ENCODE measurements at regions not wholly inside any gene's neighbourhood (a gene's known extent, or its start where the extent isn't known, plus 50 kb on each side); places are given as distances from the start of the nearest gene placed in this dataset.

DNA sequence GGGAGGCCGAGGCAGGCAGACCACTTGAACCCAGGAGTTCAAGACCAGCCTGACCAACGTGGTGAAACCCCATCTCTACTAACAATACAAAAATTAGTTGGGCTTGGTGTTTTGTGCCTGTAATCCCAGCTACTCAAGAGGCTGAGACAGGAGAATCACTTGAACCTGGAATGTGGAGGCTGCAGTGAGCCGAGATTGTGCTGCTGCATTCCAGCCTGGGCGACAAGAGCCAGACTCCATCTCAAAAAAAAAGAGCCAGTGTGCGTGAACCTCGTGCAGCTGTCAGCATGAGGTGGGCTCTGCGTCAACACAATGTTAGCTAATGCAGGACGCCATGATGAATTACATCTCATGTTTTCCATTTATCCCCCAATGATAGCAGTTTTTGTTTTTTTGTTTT is 110.7 kb upstream of the SLC45A1 start (continued):
- TF ChIP-seq, protein P1, sequence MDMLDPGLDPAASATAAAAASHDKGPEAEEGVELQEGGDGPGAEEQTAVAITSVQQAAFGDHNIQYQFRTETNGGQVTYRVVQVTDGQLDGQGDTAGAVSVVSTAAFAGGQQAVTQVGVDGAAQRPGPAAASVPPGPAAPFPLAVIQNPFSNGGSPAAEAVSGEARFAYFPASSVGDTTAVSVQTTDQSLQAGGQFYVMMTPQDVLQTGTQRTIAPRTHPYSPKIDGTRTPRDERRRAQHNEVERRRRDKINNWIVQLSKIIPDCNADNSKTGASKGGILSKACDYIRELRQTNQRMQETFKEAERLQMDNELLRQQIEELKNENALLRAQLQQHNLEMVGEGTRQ (IDR thresholded peaks at IDR 0.05; ENCODE audit: low read depth, low read length), result no peak
- TF ChIP-seq, protein P2, sequence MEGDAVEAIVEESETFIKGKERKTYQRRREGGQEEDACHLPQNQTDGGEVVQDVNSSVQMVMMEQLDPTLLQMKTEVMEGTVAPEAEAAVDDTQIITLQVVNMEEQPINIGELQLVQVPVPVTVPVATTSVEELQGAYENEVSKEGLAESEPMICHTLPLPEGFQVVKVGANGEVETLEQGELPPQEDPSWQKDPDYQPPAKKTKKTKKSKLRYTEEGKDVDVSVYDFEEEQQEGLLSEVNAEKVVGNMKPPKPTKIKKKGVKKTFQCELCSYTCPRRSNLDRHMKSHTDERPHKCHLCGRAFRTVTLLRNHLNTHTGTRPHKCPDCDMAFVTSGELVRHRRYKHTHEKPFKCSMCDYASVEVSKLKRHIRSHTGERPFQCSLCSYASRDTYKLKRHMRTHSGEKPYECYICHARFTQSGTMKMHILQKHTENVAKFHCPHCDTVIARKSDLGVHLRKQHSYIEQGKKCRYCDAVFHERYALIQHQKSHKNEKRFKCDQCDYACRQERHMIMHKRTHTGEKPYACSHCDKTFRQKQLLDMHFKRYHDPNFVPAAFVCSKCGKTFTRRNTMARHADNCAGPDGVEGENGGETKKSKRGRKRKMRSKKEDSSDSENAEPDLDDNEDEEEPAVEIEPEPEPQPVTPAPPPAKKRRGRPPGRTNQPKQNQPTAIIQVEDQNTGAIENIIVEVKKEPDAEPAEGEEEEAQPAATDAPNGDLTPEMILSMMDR (conservative IDR thresholded peaks at IDR 0.05; ENCODE audit: low read depth, low read length), result no peak

- H3K27ac ChIP-seq (ENCODE audit: insufficient read depth, low read length), result no peak overlapping the region
- no peak overlapping the region for H2AK9ac ChIP-seq (replicated peaks; ENCODE audit: low read depth, low read length, poor library complexity)
- intact Hi-C loops (cut with micrococcal nuclease), result no loop called here
- no peak overlapping the region for H3K9ac ChIP-seq (ENCODE audit: low read depth, low read length)
- H2BK120ac ChIP-seq (ENCODE audit: low read depth, low read length), result peak overlapping the region; percentile 85; the same call in 1 of the 2 replicates
- H3K14ac ChIP-seq (replicated peaks; ENCODE audit: low read depth, low read length), result no peak overlapping the region
- no TSS peak for BruUV-seq (replicated peaks)
- H3K36me3 ChIP-seq (ENCODE audit: control insufficient read depth, insufficient read depth, low read length), result no peaks in the 10 kb centered on the region
- H4K20me1 ChIP-seq (ENCODE audit: insufficient read depth, low read length), result no peaks in the 10 kb centered on the region
- ATAC-seq (ENCODE audit: low read depth), result no peak
- WGBS, 2 experiments (ENCODE audit: extremely low coverage in 2 of 2, insufficient read length in 1 of 2), result 100% methylated on average over 3 of the region's 7 CpGs; no CpG with 5 or more reads in 1 of the 2 experiments
- H3K18ac ChIP-seq (ENCODE audit: low read depth, low read length), result peak overlapping the region; percentile 44; the same call in 1 of the 2 replicates
- DNase-seq, result no peak
- CTCF ChIA-PET, result no interaction called here
- H2BK20ac ChIP-seq (ENCODE audit: low read depth, low read length), result peak overlapping the region; percentile 77; the same call in 1 of the 2 replicates
- in situ Hi-C loops (cut with MboI; ENCODE audit: low sequenced_read_pairs), result no loop called here
- POLR2A ChIA-PET (ENCODE audit: unreplicated experiment), result no interaction called here
- H3K9me1 ChIP-seq (ENCODE audit: insufficient read depth, low read length), result peaks cover 22% of the 10 kb centered on the region
- H2BK5ac ChIP-seq (ENCODE audit: low read depth, low read length, poor library complexity, severe bottlenecking), result no peak overlapping the region
- no peak overlapping the region for H3K56ac ChIP-seq (ENCODE audit: extremely low read depth, insufficient read depth, low read length)
- H3K9me3 ChIP-seq (ENCODE audit: control insufficient read depth, insufficient read depth, low read length), result no peaks in the 10 kb centered on the region
- no peak overlapping the region for H3K4me3 ChIP-seq (ENCODE audit: insufficient read depth, low read depth, low read length)
- peak overlapping the region; percentile 0 to 33; a peak in 3 of 4 replicates for H4K8ac ChIP-seq (ENCODE audit: low read depth in 2 of 2, low read length in 2 of 2)
- H3K4me1 ChIP-seq (ENCODE audit: control insufficient read depth, insufficient read depth, low read length), result peaks cover 25% of the 10 kb centered on the region
- H4K5ac ChIP-seq (ENCODE audit: low read depth, low read length), result peak overlapping the region; percentile 62; the same call in 1 of the 2 replicates
- H2AK5ac ChIP-seq (ENCODE audit: low read depth, low read length), result peak overlapping the region; percentile 74
- H2AFZ ChIP-seq (replicated peaks; ENCODE audit: low read length, poor library complexity), result no peak overlapping the region
- no peak overlapping the region for H3K23ac ChIP-seq (ENCODE audit: low read depth, low read length)
- dilution Hi-C loops (cut with HindIII; ENCODE audit: low sequenced_read_pairs, unreplicated experiment), result no loop called here
- peak overlapping the region; percentile 80; the same call in 1 of the 2 replicates for H4K91ac ChIP-seq (ENCODE audit: insufficient read depth, low read depth, low read length)
- no peaks in the 10 kb centered on the region for H3K27me3 ChIP-seq (ENCODE audit: control insufficient read depth, insufficient read depth, low read length)
- H3K4me2 ChIP-seq (ENCODE audit: low read depth, low read length), result no peak overlapping the region
- no peak overlapping the region; the same call in 2 of the 3 replicates for H2BK15ac ChIP-seq (ENCODE audit: low read depth, low read length)
- H3K79me1 ChIP-seq (ENCODE audit: low read depth in 1 of 2, low read length in 2 of 2), result peaks cover 0 to 15% of the 10 kb centered on the region in 2 experiments; a peak in 3 of 4 replicates
- H3K4ac ChIP-seq (ENCODE audit: low read depth, low read length), result peak overlapping the region; percentile 66; the same call in 1 of the 2 replicates
- TF ChIP-seq RAD21 (IDR thresholded peaks at IDR 0.05; ENCODE audit: low read length), result no peak
- TF ChIP-seq FOS (IDR thresholded peaks at IDR 0.05; ENCODE audit: low read depth, low read length), result no peak
- no peak for TF ChIP-seq SMC3 (IDR thresholded peaks at IDR 0.05; ENCODE audit: low read depth, low read length)
- TF ChIP-seq, protein P2 (conservative IDR thresholded peaks at IDR 0.05; ENCODE audit: low read depth, low read length), result no peak
- no peak for TF ChIP-seq BHLHE40 (IDR thresholded peaks at IDR 0.05; ENCODE audit: low read depth, low read length)
- no peak for TF ChIP-seq NFE2L2 (IDR thresholded peaks at IDR 0.05; ENCODE audit: low read depth, low read length)
- TF ChIP-seq MAFK (IDR thresholded peaks at IDR 0.05; ENCODE audit: low read depth, low read length), result no peak
- TF ChIP-seq RFX5 (IDR thresholded peaks at IDR 0.05; ENCODE audit: low read depth, low read length), result no peak
- no peak for TF ChIP-seq ELK1 (IDR thresholded peaks at IDR 0.05; ENCODE audit: borderline replicate concordance, low read depth, low read length)
Observed at GRCh38 chr1:8206391-8206790, 111.5 kb upstream of the SLC45A1 start.
